Natural killer cell (primary cell): ENCODE measurements at regions not wholly inside any gene's neighbourhood (a gene's known extent, or its start where the extent isn't known, plus 50 kb on each side); places are given as distances from the start of the nearest gene placed in this dataset.

Experiments
- ATAC-seq, 3 donors: fragments of 150-1000 bp in 2 of 3; fragments of 200-7000 bp in 1 of 3; cut with Tn5 transposase; 1 replicate in 1 of 3; 2 replicates in 2 of 3; pipeline ENCODE4 v1.10.0; 2021; ENCODE audit warnings: mild to moderate bottlenecking in 2 of 3, moderate library complexity in 2 of 3
- DNase-seq, 2 donors: peaks; one replicate each; pipeline versions ENCODE4 v3.0.0 to v3.0.0-alpha.2; 2013 to 2021; ENCODE audit warnings: mixed read lengths in 1 of 2
- H3K27ac ChIP-seq: one replicate; pipeline ENCODE4 v1.5.1; 2013; ENCODE audit warnings: mild to moderate bottlenecking, low read length
- H3K27me3 ChIP-seq: one replicate; pipeline ENCODE4 v1.6.1; 2013; ENCODE audit warnings: low read length; ENCODE audit not compliant: control insufficient read depth, insufficient read depth
- H3K36me3 ChIP-seq: one replicate; pipeline ENCODE4 v1.6.1; 2013; ENCODE audit warnings: low read length; ENCODE audit not compliant: control insufficient read depth, insufficient read depth
- H3K4me1 ChIP-seq: one replicate; pipeline ENCODE4 v1.6.1; 2013; ENCODE audit warnings: low read length; ENCODE audit not compliant: control insufficient read depth, insufficient read depth
- H3K4me3 ChIP-seq: one replicate; pipeline ENCODE4 v1.5.1; 2013; ENCODE audit warnings: low read length
- H3K9me3 ChIP-seq: one replicate; pipeline ENCODE4 v1.6.1; 2013; ENCODE audit warnings: low read length; ENCODE audit not compliant: control insufficient read depth, insufficient read depth
- H3K27ac Mint-ChIP-seq, 2 donors: one replicate each; pipeline ENCODE4 v1.8.0; 2022; ENCODE audit warnings: mild to moderate bottlenecking in 2 of 2, mixed read lengths in 2 of 2, moderate library complexity in 1 of 2
- H3K27me3 Mint-ChIP-seq, 2 donors: one replicate each; pipeline ENCODE4 v1.8.0; 2022; ENCODE audit warnings: low read depth in 2 of 2, mixed read lengths in 2 of 2
- H3K36me3 Mint-ChIP-seq: one replicate; pipeline ENCODE4 v1.8.0; 2022; ENCODE audit warnings: mixed read lengths
- H3K4me1 Mint-ChIP-seq, 2 donors: one replicate each; pipeline ENCODE4 v1.8.0; 2022; ENCODE audit warnings: mixed read lengths in 2 of 2
- H3K4me3 Mint-ChIP-seq: one replicate; pipeline ENCODE4 v1.8.0; 2022; ENCODE audit warnings: mild to moderate bottlenecking, moderate library complexity, mixed read lengths
- H3K9me3 Mint-ChIP-seq, 2 donors: one replicate each; pipeline ENCODE4 v1.8.0; 2022; ENCODE audit warnings: mixed read lengths in 2 of 2
- CTCF ChIP-seq: fragments of 200-600 bp; IDR thresholded peaks from one replicate; pipeline ENCODE4 v1.8.0; 2022; ENCODE audit warnings: antibody characterized with exemption
- WGBS: methylation state at CpG from one replicate; pipeline ENCODE4 v1.1.7; 2013; ENCODE audit warnings: missing lambda C conversion rate; ENCODE audit not compliant: insufficient coverage; 5-methylcytosine and 5-hydroxymethylcytosine counted together
- intact Hi-C: fragments of 100-400 bp; cut with micrococcal nuclease; formaldehyde crosslinking; loops from one replicate; pipeline ENCODE4 v1.14.2; 2022

GRCh38 chr4:127518046-127518445, 114.7 kb upstream of the INTU start:
- Mint-ChIP-seq H3K27ac (no peak overlapping the region), H3K4me3 (no peak overlapping the region), H3K36me3 (no peaks in the 10 kb centered on the region), H3K27me3 (peaks cover 0 to 2% of the 10 kb centered on the region in 2 donors), H3K9me3 (peaks cover 5% of the 10 kb centered on the region in 2 donors), H3K4me1 (no peaks in the 10 kb centered on the region)
- no peaks in the 10 kb centered on the region for H3K36me3 ChIP-seq
- ATAC-seq (no peak), DNase-seq (no peak)
- no peak overlapping the region for H3K27ac ChIP-seq
- intact Hi-C loops = no loop called here
- no peak for TF ChIP-seq CTCF
- H3K4me3 ChIP-seq = no peak overlapping the region
- no peaks in the 10 kb centered on the region for H3K9me3 ChIP-seq
- H3K27me3 ChIP-seq = no peaks in the 10 kb centered on the region
- H3K4me1 ChIP-seq = no peaks in the 10 kb centered on the region

- Mint-ChIP-seq H3K36me3 (no peaks in the 10 kb centered on the region), H3K27me3 (peaks cover 0 to 2% of the 10 kb centered on the region in 2 donors), H3K9me3 (peaks cover under 1 to 3% of the 10 kb centered on the region in 2 donors), H3K4me3 (no peak overlapping the region), H3K27ac (no peak overlapping the region), H3K4me1 (no peaks in the 10 kb centered on the region)
- intact Hi-C loops = no loop called here
- Histone ChIP-seq H3K27ac (no peak overlapping the region), H3K36me3 (no peaks in the 10 kb centered on the region), H3K27me3 (no peaks in the 10 kb centered on the region), H3K4me3 (no peak overlapping the region), H3K4me1 (no peaks in the 10 kb centered on the region), H3K9me3 (no peaks in the 10 kb centered on the region)
- DNase-seq = no peak
- WGBS = 82% methylated on average over 2 of the region's 2 CpGs
- ATAC-seq = no peak
- no peak for TF ChIP-seq CTCF
Measured at GRCh38 chr4:127521463-127521862, 111.3 kb upstream of the INTU start.

- Mint-ChIP-seq H3K9me3 (peaks cover 2 to 3% of the 10 kb centered on the region in 2 donors), H3K27me3 (peaks cover 0 to 5% of the 10 kb centered on the region in 2 donors), H3K27ac (no peak overlapping the region), H3K36me3 (no peaks in the 10 kb centered on the region), H3K4me3 (no peak overlapping the region), H3K4me1 (no peaks in the 10 kb centered on the region)
- H3K27ac ChIP-seq = no peak overlapping the region
- intact Hi-C loops = no loop called here
- no peak for ATAC-seq
- DNase-seq = no peak
- H3K4me1 ChIP-seq = no peaks in the 10 kb centered on the region
- no peaks in the 10 kb centered on the region for H3K36me3 ChIP-seq
- H3K4me3 ChIP-seq = no peak overlapping the region
- no peaks in the 10 kb centered on the region for H3K27me3 ChIP-seq
- no peak for TF ChIP-seq CTCF
- H3K9me3 ChIP-seq = no peaks in the 10 kb centered on the region
- 89% methylated on average over 1 of the region's 1 CpG for WGBS
Measured at GRCh38 chr4:127523369-127523768, 109.4 kb upstream of the INTU start.

- no peak overlapping the region for H3K4me3 Mint-ChIP-seq
- intact Hi-C loops = no loop called here
- H3K9me3 ChIP-seq = no peaks in the 10 kb centered on the region
- no peaks in the 10 kb centered on the region for H3K27me3 ChIP-seq
- no peak overlapping the region for H3K4me3 ChIP-seq
- TF ChIP-seq CTCF = no peak
- H3K36me3 Mint-ChIP-seq = no peaks in the 10 kb centered on the region
- no peaks in the 10 kb centered on the region for H3K4me1 Mint-ChIP-seq
- ATAC-seq (no peak), DNase-seq (no peak)
- H3K27ac ChIP-seq = no peak overlapping the region
- H3K27ac Mint-ChIP-seq = no peak overlapping the region
- H3K4me1 ChIP-seq = no peaks in the 10 kb centered on the region
- H3K36me3 ChIP-seq = no peaks in the 10 kb centered on the region
- H3K27me3 Mint-ChIP-seq = peaks cover 0 to 3% of the 10 kb centered on the region in 2 donors
- peaks cover 0 to 3% of the 10 kb centered on the region in 2 donors for H3K9me3 Mint-ChIP-seq
Measured at GRCh38 chr4:127525608-127526007, 107.1 kb upstream of the INTU start.
